GM12872 (cell line): ENCODE measurements at regions not wholly inside any gene's neighbourhood (a gene's known extent, or its start where the extent isn't known, plus 50 kb on each side); places are given as distances from the start of the nearest gene placed in this dataset.

Source experiments
- TF ChIP-seq, protein P1 (sequence below): IDR thresholded peaks from 3 replicates; pipeline ENCODE4 v1.5.1; 2011; ENCODE audit warnings: low read depth, mild to moderate bottlenecking, low read length, moderate library complexity; ENCODE audit not compliant: insufficient read depth

DNA sequence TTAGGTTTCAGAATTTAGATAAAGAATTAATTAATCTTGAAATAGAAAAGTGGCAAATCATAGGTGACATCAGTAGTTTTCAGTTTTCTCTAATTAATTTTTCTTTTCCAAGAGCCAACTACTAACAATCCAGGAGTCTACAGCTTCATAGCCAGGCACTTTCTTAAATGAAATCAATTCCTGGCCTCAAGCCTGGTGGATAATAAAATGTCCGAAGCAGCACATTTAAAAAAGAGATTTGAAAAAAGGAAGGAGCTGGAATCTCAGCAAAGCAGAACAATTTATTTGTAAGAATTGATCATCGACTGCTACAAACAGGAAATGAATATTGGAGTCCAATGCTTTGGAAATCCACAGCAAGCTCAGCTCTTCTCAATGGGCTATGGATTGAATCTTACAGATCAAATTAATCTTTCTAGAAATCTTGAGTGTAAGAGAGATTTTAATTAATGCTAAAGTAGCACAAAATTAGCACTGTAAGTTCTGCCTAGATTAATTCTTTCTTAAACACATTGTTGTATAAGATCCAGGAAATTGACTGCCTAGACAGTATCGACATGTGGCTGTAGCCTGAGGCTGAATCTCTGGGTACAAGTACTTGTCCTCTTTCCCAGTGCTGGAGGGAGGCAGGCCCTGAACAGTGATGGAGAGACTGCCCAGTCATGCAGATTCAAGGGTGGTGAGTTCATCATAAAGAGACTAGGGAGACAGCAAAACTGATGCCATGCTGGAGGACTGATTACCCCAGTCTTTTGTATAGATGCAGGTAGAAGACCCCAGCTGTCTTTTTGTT, 167.8 kb upstream of the POU2AF2 start:
- TF ChIP-seq, protein P1, sequence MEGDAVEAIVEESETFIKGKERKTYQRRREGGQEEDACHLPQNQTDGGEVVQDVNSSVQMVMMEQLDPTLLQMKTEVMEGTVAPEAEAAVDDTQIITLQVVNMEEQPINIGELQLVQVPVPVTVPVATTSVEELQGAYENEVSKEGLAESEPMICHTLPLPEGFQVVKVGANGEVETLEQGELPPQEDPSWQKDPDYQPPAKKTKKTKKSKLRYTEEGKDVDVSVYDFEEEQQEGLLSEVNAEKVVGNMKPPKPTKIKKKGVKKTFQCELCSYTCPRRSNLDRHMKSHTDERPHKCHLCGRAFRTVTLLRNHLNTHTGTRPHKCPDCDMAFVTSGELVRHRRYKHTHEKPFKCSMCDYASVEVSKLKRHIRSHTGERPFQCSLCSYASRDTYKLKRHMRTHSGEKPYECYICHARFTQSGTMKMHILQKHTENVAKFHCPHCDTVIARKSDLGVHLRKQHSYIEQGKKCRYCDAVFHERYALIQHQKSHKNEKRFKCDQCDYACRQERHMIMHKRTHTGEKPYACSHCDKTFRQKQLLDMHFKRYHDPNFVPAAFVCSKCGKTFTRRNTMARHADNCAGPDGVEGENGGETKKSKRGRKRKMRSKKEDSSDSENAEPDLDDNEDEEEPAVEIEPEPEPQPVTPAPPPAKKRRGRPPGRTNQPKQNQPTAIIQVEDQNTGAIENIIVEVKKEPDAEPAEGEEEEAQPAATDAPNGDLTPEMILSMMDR: no peak

DNA sequence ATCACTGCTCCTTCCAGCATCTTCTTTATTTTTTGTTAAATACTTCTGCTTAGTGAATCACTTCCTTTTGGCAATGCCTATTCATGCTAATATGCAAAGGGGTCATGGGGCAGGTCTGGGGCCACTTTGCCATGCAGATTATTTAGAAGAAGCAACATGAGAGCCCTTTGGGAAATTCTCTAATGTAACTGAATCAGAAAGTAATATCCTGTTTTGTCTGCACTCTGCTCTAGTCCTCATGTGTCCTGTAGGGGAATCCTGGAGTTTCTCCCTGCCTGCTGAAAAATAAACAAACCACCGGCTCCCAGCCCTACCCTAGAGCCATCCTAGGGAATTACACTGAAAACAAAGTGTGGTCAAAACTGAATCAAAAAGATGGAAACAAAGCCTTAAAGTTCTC, 176.5 kb upstream of the POU2AF2 start:
- TF ChIP-seq, protein P1: no peak

DNA sequence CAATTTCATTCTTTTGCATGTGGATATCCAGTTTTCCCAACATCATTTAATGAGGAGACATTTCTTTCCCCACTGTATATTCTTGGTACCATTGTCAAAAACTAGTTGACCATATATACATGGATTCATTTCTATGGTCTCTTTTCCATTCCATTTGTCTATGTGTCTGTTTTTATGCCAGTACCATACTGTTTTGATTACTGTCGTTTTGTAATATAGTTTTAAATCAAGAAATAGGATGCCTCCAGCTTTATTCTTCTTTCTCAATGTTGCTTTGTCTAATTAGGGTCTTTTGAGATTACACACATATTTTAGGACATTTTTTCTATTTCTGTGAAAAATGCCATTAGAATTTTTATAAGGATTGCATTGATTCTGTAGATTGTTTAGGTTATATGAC, 177.5 kb upstream of the POU2AF2 start:
- TF ChIP-seq, protein P1: no peak

DNA sequence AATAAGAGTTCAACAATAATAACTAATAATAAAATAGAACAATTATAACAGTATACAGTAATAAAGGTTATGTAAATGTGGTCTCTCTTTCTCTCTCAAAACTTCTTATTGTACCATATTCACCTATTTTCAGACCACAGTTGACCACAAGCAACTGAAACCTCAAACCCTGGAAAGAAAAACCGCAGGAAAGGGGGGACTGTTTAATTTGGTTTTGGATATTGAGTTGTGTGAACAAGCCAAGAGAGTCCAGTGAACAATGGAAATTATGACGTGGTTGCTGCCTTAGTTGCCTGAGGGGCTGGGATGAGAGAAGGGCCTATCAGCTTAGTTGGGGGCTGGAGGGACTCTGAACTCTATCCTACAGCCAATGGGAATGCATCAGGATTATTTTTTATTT, 178.7 kb upstream of the POU2AF2 start:
- TF ChIP-seq, protein P1: no peak

DNA sequence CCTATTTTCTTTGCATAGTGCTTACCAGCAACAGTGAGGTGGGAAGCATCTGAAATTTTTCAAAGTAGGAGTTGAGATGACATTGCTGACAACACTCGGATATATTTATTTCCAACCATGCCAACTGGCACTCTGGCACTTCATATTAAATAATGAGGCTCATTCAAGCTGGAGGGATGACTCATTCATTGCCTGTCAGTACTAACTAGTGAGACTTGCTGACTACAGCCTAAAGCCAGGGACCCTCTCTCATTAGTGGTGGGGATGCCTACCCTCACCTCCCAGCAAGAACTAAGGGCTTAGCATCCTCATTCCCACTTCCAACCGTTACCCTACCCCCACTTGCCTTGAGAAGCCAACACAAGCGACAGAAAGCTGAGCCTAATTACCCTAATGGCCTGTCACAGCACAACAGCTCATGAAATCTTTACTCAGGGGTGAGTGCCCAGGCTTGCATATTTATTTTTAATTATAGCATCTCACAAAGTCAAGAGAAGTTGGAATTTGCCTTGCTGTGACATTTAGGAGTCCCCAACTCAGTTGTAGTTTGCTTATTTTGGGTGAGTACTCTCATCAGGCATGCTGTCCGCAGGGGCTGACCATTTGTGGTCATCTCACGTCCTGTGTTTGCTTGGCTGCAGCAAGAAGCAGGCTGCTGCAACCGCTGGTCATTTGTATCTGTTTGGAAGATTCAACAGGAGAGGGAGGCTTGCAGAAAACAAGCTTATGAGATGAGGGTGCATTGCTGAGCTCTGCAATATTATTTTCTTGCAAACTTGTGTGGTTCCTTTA, 181.6 kb upstream of the POU2AF2 start:
- TF ChIP-seq, protein P1: no peak

DNA sequence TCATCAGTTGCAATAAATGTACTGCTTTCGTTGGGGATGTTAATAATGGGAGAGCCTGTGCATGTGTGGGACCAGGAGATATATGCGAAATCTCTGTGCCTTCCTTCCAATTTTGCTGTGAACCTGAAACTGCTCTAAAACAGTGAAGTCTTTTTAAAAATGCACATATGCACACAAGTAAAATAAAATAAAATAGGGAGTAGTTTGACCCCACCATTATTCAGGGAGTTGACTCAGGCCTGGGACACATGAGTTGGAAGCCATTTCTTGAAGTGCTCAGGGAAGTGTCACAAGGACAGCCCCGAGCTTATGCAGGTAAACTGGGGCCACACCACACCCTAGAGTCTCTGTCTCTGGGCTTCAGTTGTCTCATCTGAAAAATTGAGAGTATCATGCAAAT, 183.1 kb upstream of the POU2AF2 start:
- TF ChIP-seq, protein P1: no peak

DNA sequence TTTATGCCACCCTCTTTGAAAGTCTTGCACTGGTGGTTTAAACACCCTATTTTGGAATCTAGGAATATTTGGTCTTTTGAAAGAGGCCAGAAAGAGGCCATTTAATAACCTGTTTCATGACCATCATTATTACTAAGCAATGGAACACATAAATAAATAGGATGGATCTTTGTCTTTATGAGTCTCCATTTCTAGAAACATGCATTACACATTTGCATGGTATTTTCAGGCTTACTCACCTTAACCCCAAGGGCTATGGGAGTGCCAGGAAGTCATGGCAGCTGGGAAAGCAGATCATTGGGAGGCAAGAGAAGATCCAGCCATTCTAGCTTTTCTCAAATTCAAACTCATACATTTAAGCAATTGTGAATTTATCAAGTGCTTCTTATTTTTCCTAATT, 185.8 kb upstream of the POU2AF2 start:
- TF ChIP-seq, protein P1: no peak
